T-helper 1 cell (primary cell): ENCODE measurements at regions not wholly inside any gene's neighbourhood (a gene's known extent, or its start where the extent isn't known, plus 50 kb on each side); places are given as distances from the start of the nearest gene placed in this dataset.
"Not testable (repeated sequence)": the region's sequence is repeated elsewhere in the genome, so short reads cannot be mapped to it uniquely, and the experiment has no call there.

Experiments
- DNase-seq, 5 donors: peaks; one replicate each; pipeline ENCODE4 v3.0.0-alpha.2; 2012 to 2020

- no peak for DNase-seq
Observed at GRCh38 chr7:153886506-153887441, 165.4 kb upstream of the DPP6 start.

- no peak for DNase-seq
Observed at GRCh38 chr7:153887749-153888569, 164.2 kb upstream of the DPP6 start.

GRCh38 chr7:153891990-153892389 lies 160.2 kb upstream of the DPP6 start:
- DNase-seq, result no peak

- DNase-seq, result no peak
Observed at GRCh38 chr7:153902862-153903261, 149.3 kb upstream of the DPP6 start.

- DNase-seq, result no peak
Observed at GRCh38 chr7:153912211-153912610, 140.0 kb upstream of the DPP6 start.

- DNase-seq, result no peak
Observed at GRCh38 chr7:153920126-153920525, 132.1 kb upstream of the DPP6 start.

- no peak for DNase-seq
Observed at GRCh38 chr7:153920897-153921296, 131.3 kb upstream of the DPP6 start.

- no peak for DNase-seq
Observed at GRCh38 chr7:153921408-153921807, 130.8 kb upstream of the DPP6 start.

GRCh38 chr7:153930696-153931095 lies 121.5 kb upstream of the DPP6 start:
- no peak for DNase-seq

GRCh38 chr7:153934048-153934447 lies 118.2 kb upstream of the DPP6 start:
- DNase-seq, result no peak

GRCh38 chr7:153934629-153935028 lies 117.6 kb upstream of the DPP6 start:
- DNase-seq, result no peak

GRCh38 chr7:153935095-153935494 lies 117.1 kb upstream of the DPP6 start:
- DNase-seq, result no peak

GRCh38 chr7:153938451-153938850 lies 113.7 kb upstream of the DPP6 start:
- no peak for DNase-seq

- DNase-seq, result no peak
Observed at GRCh38 chr7:153939177-153939576, 113.0 kb upstream of the DPP6 start.

GRCh38 chr7:153939654-153940053 lies 112.5 kb upstream of the DPP6 start:
- DNase-seq, result no peak

- DNase-seq, result no peak
Observed at GRCh38 chr7:153941061-153941460, 111.1 kb upstream of the DPP6 start.

- no peak for DNase-seq
Observed at GRCh38 chr7:153942036-153942435, 110.2 kb upstream of the DPP6 start.

- DNase-seq, result no peak
Observed at GRCh38 chr7:153943457-153943856, 108.7 kb upstream of the DPP6 start.

GRCh38 chr7:153943861-153944260 lies 108.3 kb upstream of the DPP6 start:
- DNase-seq, result no peak

GRCh38 chr7:153948060-153948459 lies 104.1 kb upstream of the DPP6 start:
- no peak for DNase-seq

- no peak for DNase-seq
Observed at GRCh38 chr7:153951316-153951715, 100.9 kb upstream of the DPP6 start.

GRCh38 chr7:153954477-153954876 lies 97.7 kb upstream of the DPP6 start:
- DNase-seq, result no peak

GRCh38 chr7:153957677-153958076 lies 94.5 kb upstream of the DPP6 start:
- DNase-seq, result not testable (repeated sequence)

GRCh38 chr7:153958381-153958780 lies 93.8 kb upstream of the DPP6 start:
- DNase-seq, result not testable (repeated sequence)
